GM23248 (cell line): ENCODE measurements at regions not wholly inside any gene's neighbourhood (a gene's known extent, or its start where the extent isn't known, plus 50 kb on each side); places are given as distances from the start of the nearest gene placed in this dataset.

Experiments
- DNase-seq: peaks from one replicate; pipeline ENCODE4 v3.0.0-alpha.2; 2015
- H2AFZ ChIP-seq: fragments of 200-600 bp; sonication (generic); 2 replicates; pipeline ENCODE4 v1.6.1; 2016; ENCODE audit warnings: antibody characterized with exemption
- H3F3A ChIP-seq: fragments of 200-600 bp; sonication (generic); 2 replicates; pipeline ENCODE4 v1.6.1; 2016; ENCODE audit warnings: mild to moderate bottlenecking, antibody characterized with exemption, mixed run types; ENCODE audit not compliant: insufficient read depth
- H3K27ac ChIP-seq: fragments of 200-600 bp; sonication (generic); 2 replicates; pipeline ENCODE4 v1.5.1; 2016; ENCODE audit warnings: mild to moderate bottlenecking
- H3K27me3 ChIP-seq: fragments of 200-600 bp; sonication (generic); replicated peaks from 2 replicates; pipeline ENCODE4 v1.6.1; 2016; ENCODE audit warnings: mild to moderate bottlenecking; ENCODE audit not compliant: insufficient read depth
- H3K36me3 ChIP-seq: fragments of 200-600 bp; sonication (generic); 2 replicates; pipeline ENCODE4 v1.6.1; 2016; ENCODE audit warnings: low read depth, mild to moderate bottlenecking
- H3K4me1 ChIP-seq: fragments of 200-600 bp; sonication (generic); 2 replicates; pipeline ENCODE4 v1.6.1; 2016; ENCODE audit warnings: mild to moderate bottlenecking; ENCODE audit not compliant: insufficient read depth
- H3K4me2 ChIP-seq: fragments of 200-600 bp; sonication (generic); one replicate; pipeline ENCODE4 v1.6.1; 2016; ENCODE audit warnings: mild to moderate bottlenecking; ENCODE audit not compliant: unreplicated experiment
- H3K4me3 ChIP-seq: fragments of 200-600 bp; sonication (generic); 2 replicates; pipeline ENCODE4 v1.5.1; 2016; ENCODE audit warnings: mild to moderate bottlenecking
- H3K79me2 ChIP-seq: fragments of 200-600 bp; sonication (generic); 2 replicates; pipeline ENCODE4 v1.6.1; 2016; ENCODE audit warnings: mild to moderate bottlenecking; ENCODE audit not compliant: insufficient read depth
- H3K9ac ChIP-seq: fragments of 200-600 bp; sonication (generic); 2 replicates; pipeline ENCODE4 v1.6.1; 2016; ENCODE audit warnings: mild to moderate bottlenecking
- H3K9me2 ChIP-seq: fragments of 200-600 bp; sonication (generic); 2 replicates; pipeline ENCODE4 v1.6.1; 2016; ENCODE audit warnings: mixed run types, mild to moderate bottlenecking, moderate library complexity; ENCODE audit not compliant: insufficient read depth
- H3K9me3 ChIP-seq: fragments of 200-600 bp; sonication (generic); one replicate; pipeline ENCODE4 v1.6.1; 2017; ENCODE audit warnings: low read depth
- H4K20me1 ChIP-seq: fragments of 200-600 bp; sonication (generic); 2 replicates; pipeline ENCODE4 v1.6.0; 2016; ENCODE audit not compliant: insufficient read depth
- EZH2 ChIP-seq: fragments of 200-600 bp; sonication (generic); IDR thresholded peaks from 2 replicates; pipeline ENCODE4 v1.6.1; 2018; ENCODE audit warnings: antibody characterized with exemption, mild to moderate bottlenecking; ENCODE audit not compliant: insufficient read depth, poor library complexity, severe bottlenecking
- EZH2phosphoT487 ChIP-seq: fragments of 200-600 bp; sonication (generic); IDR thresholded peaks from 2 replicates; pipeline ENCODE4 v1.6.1; 2018; ENCODE audit warnings: antibody characterized with exemption, moderate library complexity, mild to moderate bottlenecking, low read depth; ENCODE audit not compliant: insufficient read depth
- WGBS, 2 experiments: methylation state at CpG; one replicate each; pipeline ENCODE4 v1.1.6; 2015 to 2017; ENCODE audit warnings: low lambda C conversion rate in 2 of 2, low coverage in 1 of 2; ENCODE audit errors: missing lambda C conversion rate in 2 of 2; 5-methylcytosine and 5-hydroxymethylcytosine counted together
- in situ Hi-C: fragments of 300-500 bp; cut with MboI; formaldehyde crosslinking; loops from 2 replicates; pipeline ENCODE4 v1.15.0; 2020

DNA sequence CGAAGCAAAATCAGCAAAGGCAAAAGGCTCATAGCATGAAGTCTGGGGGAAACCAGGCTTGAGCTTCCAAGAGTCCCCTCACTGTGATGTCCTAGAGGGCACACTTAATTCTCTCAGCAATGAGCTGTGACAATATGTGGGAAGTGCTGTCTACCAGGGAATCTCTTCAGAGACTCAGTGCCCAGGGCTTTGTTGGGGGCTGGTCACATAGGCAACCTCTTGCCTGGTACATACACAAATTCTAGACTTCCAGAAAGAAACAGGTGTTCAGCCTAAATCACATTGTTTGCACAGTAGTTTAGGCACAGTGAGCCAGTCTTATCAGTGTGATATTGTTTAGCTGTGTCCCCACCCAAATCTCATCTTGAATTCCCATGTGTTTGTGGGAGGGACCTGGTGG, 400.5 kb downstream of the PRDM2 start:
- DNase-seq, result no peak
- Histone ChIP-seq H3K79me2 (no peaks in the 10 kb centered on the region), H3K9ac (no peak overlapping the region), H3K9me3 (no peaks in the 10 kb centered on the region), H3K27me3 (no peaks in the 10 kb centered on the region; the same call in 1 of the 2 replicates), H2AFZ (no peak overlapping the region), H3F3A (no peaks in the 10 kb centered on the region), H3K4me2 (no peak overlapping the region), H3K4me3 (no peak overlapping the region), H3K9me2 (no peaks in the 10 kb centered on the region), H4K20me1 (no peaks in the 10 kb centered on the region), H3K27ac (no peak overlapping the region), H3K4me1 (no peaks in the 10 kb centered on the region), H3K36me3 (no peaks in the 10 kb centered on the region)
- in situ Hi-C loops, result no loop called here
- no peak for TF ChIP-seq EZH2
- no peak for TF ChIP-seq EZH2phosphoT487
- 61 to 83% methylated on average over 1 of the region's 1 CpG for WGBS, 2 experiments

- Histone ChIP-seq H3K4me3 (no peak overlapping the region), H3K9me2 (no peaks in the 10 kb centered on the region)
- in situ Hi-C loops, result no loop called here
Observed at GRCh38 chr1:14100919-14101318, 400.9 kb downstream of the PRDM2 start.

DNA sequence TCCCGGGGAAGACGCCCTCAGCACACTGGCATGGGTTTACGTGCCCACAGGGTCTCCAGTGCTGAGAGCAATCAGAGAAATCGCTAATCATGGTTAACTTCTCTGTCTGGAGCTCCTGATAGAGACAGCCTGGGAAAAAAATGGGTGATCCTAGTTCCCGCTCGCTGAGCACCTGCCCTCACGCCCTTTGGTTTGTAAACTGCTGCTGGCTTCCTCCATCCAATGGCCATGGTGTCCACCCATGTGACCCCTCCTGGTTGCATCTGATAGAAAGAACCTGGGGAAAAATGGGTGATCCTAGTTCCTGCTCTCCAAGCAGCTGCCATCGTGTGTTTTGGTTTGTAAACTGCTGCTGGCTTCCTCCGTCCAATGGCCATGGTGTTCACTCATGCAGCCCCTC, 402.2 kb downstream of the PRDM2 start:
- H4K20me1 ChIP-seq, result no peaks in the 10 kb centered on the region
- no peak overlapping the region for H3K4me3 ChIP-seq
- H3K9ac ChIP-seq, result no peak overlapping the region
- no peak for DNase-seq
- no peaks in the 10 kb centered on the region for H3F3A ChIP-seq
- no peak overlapping the region for H2AFZ ChIP-seq
- no peak overlapping the region for H3K4me2 ChIP-seq
- in situ Hi-C loops, result no loop called here
- no peak overlapping the region for H3K27ac ChIP-seq
- 69 to 77% methylated on average over 9 of the region's 9 CpGs for WGBS, 2 experiments
- TF ChIP-seq EZH2phosphoT487 (no peak), EZH2 (no peak)
- H3K27me3 ChIP-seq, result no peaks in the 10 kb centered on the region; the same call in 1 of the 2 replicates
- H3K9me2 ChIP-seq, result no peaks in the 10 kb centered on the region
- H3K9me3 ChIP-seq, result no peaks in the 10 kb centered on the region
- H3K4me1 ChIP-seq, result no peaks in the 10 kb centered on the region
- H3K36me3 ChIP-seq, result no peaks in the 10 kb centered on the region
- H3K79me2 ChIP-seq, result no peaks in the 10 kb centered on the region

More at GRCh38 chr1:14100919-14101318, 400.9 kb downstream of the PRDM2 start:
- Histone ChIP-seq H4K20me1 (no peaks in the 10 kb centered on the region), H3F3A (no peaks in the 10 kb centered on the region), H3K9ac (no peak overlapping the region), H2AFZ (no peak overlapping the region), H3K27ac (no peak overlapping the region), H3K4me1 (no peaks in the 10 kb centered on the region), H3K9me3 (no peaks in the 10 kb centered on the region), H3K4me2 (no peak overlapping the region), H3K79me2 (no peaks in the 10 kb centered on the region), H3K36me3 (no peaks in the 10 kb centered on the region), H3K27me3 (no peaks in the 10 kb centered on the region; the same call in 1 of the 2 replicates)
- DNase-seq, result no peak
- no peak for TF ChIP-seq EZH2phosphoT487
- no peak for TF ChIP-seq EZH2
- 66 to 73% methylated on average over 9 of the region's 9 CpGs for WGBS, 2 experiments

DNA sequence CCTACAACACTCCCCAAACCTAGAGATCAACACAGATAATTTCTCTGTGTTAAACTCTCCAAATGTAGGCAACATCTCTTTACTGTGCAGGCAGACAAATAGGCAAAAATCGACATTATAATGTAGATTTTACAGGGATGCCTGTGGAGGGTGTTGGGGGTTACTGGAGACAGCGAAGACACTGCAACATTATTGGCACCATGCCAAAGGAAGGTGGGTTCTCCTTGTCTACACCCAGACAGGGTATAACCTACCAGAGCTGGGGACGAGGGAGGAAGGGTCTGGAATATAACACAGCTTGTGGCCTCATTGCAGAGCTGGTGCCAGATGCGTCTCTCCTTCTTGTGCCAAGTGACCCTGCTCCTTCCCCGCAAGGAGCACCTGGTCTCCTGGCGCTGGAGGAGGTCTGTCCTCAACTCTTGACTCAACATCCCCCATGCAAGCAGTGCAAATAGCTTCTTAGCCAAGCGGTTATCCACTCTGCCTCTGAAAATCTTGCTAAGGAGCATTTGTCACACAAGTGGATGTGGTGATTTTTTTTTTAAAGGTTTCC, 404.0 kb downstream of the PRDM2 start:
- WGBS, 2 experiments, result 57 to 59% methylated on average over 7 of the region's 7 CpGs
- H4K20me1 ChIP-seq, result no peaks in the 10 kb centered on the region
- no peak overlapping the region for H3K4me3 ChIP-seq
- H3K27me3 ChIP-seq, result no peaks in the 10 kb centered on the region; the same call in 1 of the 2 replicates
- H3K9ac ChIP-seq, result no peak overlapping the region
- no peaks in the 10 kb centered on the region for H3K36me3 ChIP-seq
- H3K4me2 ChIP-seq, result no peak overlapping the region
- no peaks in the 10 kb centered on the region for H3F3A ChIP-seq
- no peaks in the 10 kb centered on the region for H3K79me2 ChIP-seq
- no peak overlapping the region for H2AFZ ChIP-seq
- in situ Hi-C loops, result no loop called here
- no peaks in the 10 kb centered on the region for H3K4me1 ChIP-seq
- H3K9me3 ChIP-seq, result no peaks in the 10 kb centered on the region
- TF ChIP-seq EZH2, result no peak
- no peak for TF ChIP-seq EZH2phosphoT487
- H3K27ac ChIP-seq, result no peak overlapping the region
- no peaks in the 10 kb centered on the region for H3K9me2 ChIP-seq
- no peak for DNase-seq

DNA sequence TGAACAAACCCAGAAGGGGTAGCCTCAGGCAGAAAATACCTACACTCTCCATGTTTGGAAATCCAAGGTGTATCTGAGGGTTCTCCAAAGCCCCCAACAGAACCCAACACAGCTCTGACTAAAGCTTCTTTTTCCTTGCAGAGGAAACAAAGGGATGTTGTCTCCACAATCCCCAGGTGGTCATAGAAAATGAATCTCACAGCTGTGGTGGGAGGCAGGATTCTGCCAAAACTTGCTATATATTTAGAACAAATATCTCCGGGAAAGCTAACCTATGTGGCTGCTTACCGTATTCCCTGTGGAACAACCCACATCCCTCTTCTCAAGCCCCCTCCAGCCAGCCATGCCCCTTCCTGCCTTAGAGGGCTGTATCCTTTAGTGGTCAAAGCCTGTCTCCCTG, 406.1 kb downstream of the PRDM2 start:
- in situ Hi-C loops, result no loop called here
- Histone ChIP-seq H3K9me2 (no peaks in the 10 kb centered on the region), H3K9ac (no peak overlapping the region), H3K4me3 (no peak overlapping the region), H3K4me2 (no peak overlapping the region), H3K79me2 (no peaks in the 10 kb centered on the region), H3K36me3 (no peaks in the 10 kb centered on the region), H3K27me3 (peaks cover 6% of the 10 kb centered on the region), H3K9me3 (no peaks in the 10 kb centered on the region), H3K27ac (no peak overlapping the region), H3F3A (no peaks in the 10 kb centered on the region), H3K4me1 (no peaks in the 10 kb centered on the region), H2AFZ (no peak overlapping the region), H4K20me1 (no peaks in the 10 kb centered on the region)
- no peak for DNase-seq
- no peak for TF ChIP-seq EZH2
- TF ChIP-seq EZH2phosphoT487, result no peak
- 71 to 91% methylated on average over 2 of the region's 2 CpGs for WGBS, 2 experiments
